H1 (cell line): ENCODE measurements at regions not wholly inside any gene's neighbourhood (a gene's known extent, or its start where the extent isn't known, plus 50 kb on each side); places are given as distances from the start of the nearest gene placed in this dataset.

Source experiments
- CTCF ChIA-PET: fragments of 300-600 bp; sonication (Branson Sonifier 250); formaldehyde crosslinking; loops from one replicate; lab custom pipeline; 2021; ENCODE audit not compliant: partially characterized antibody; lab: Charles Lee
- POLR2A ChIA-PET: fragments of 300-600 bp; sonication (Branson Sonifier 250); formaldehyde crosslinking; loops from one replicate; lab custom pipeline; 2021; ENCODE audit warnings: inconsistent platforms; ENCODE audit not compliant: partially characterized antibody; lab: Charles Lee
- DNase-seq, 2 experiments: peaks; one replicate each; pipeline versions ENCODE4 v3.0.0 to v3.0.0-alpha.2; 2010 to 2022; ENCODE audit warnings: low spot score in 2 of 2, low read depth in 1 of 2, mixed read lengths in 1 of 2
- FAIRE-seq: peaks from 2 replicates; lab custom pipeline; 2011; peaks lifted over from hg19 to GRCh38; lab: Jason Lieb, UNC
- H2AFZ ChIP-seq: 2 replicates; pipeline ENCODE4 v1.8.1; 2012; ENCODE audit warnings: low read length, inconsistent platforms
- H2AK5ac ChIP-seq: 2 replicates; pipeline ENCODE4 v1.6.1; 2013; ENCODE audit warnings: low read depth, low read length
- H2BK120ac ChIP-seq: replicated peaks from 2 replicates; pipeline ENCODE3; 2013; ENCODE audit warnings: low read depth, low read length, inconsistent platforms
- H2BK12ac ChIP-seq: 2 replicates; pipeline ENCODE4 v1.6.1; 2013; ENCODE audit warnings: low read depth, low read length
- H2BK15ac ChIP-seq: 2 replicates; pipeline ENCODE4 v1.6.1; 2013; ENCODE audit warnings: low read length
- H2BK20ac ChIP-seq: 2 replicates; pipeline ENCODE4 v1.6.1; 2013; ENCODE audit warnings: low read length
- H2BK5ac ChIP-seq: 2 replicates; pipeline ENCODE4 v1.6.1; 2013; ENCODE audit warnings: low read depth, low read length
- H3K14ac ChIP-seq: 2 replicates; pipeline ENCODE4 v1.6.1; 2013; ENCODE audit warnings: inconsistent platforms; ENCODE audit not compliant: insufficient read length
- H3K18ac ChIP-seq: 2 replicates; pipeline ENCODE4 v1.6.1; 2013; ENCODE audit warnings: low read length; ENCODE audit errors: extremely low read depth
- H3K23ac ChIP-seq: 2 replicates; pipeline ENCODE4 v1.6.1; 2013; ENCODE audit warnings: inconsistent platforms; ENCODE audit not compliant: insufficient read length
- H3K23me2 ChIP-seq: 2 replicates; pipeline ENCODE4 v1.6.1; 2013; ENCODE audit warnings: low read depth, low read length
- H3K27ac ChIP-seq: 2 replicates; pipeline ENCODE4 v1.6.1; 2011; ENCODE audit warnings: low read depth, low read length, inconsistent platforms
- H3K27me3 ChIP-seq, 4 experiments: replicated peaks in 1 of 4; 1 replicate in 1 of 4; 2 replicates in 3 of 4; pipeline versions ENCODE4 v1.6.1 to v1.8.1; 2011 to 2013; ENCODE audit warnings: low read length in 3 of 4, mild to moderate bottlenecking in 3 of 4, inconsistent platforms in 2 of 4, mixed read lengths in 2 of 4, moderate library complexity in 1 of 4; ENCODE audit not compliant: control insufficient read depth in 3 of 4, insufficient read depth in 3 of 4; ENCODE audit errors: extremely low read depth in 1 of 4
- H3K36me3 ChIP-seq, 4 experiments: 2 replicates each; pipeline versions ENCODE4 v1.6.1 to v1.8.1; 2011 to 2013; ENCODE audit warnings: mild to moderate bottlenecking in 4 of 4, low read length in 3 of 4, moderate library complexity in 2 of 4, control low read depth in 1 of 4, inconsistent platforms in 1 of 4; ENCODE audit not compliant: insufficient read depth in 4 of 4, control insufficient read depth in 2 of 4
- H3K4ac ChIP-seq: replicated peaks from 2 replicates; pipeline ENCODE3; 2013; ENCODE audit warnings: low read length, low read depth, mixed read lengths, inconsistent platforms; ENCODE audit not compliant: insufficient read length
- H3K4me1 ChIP-seq, 4 experiments: replicated peaks in 1 of 4; 1 replicate in 1 of 4; 2 replicates in 3 of 4; pipeline versions ENCODE4 v1.6.1 to v1.8.1; 2011 to 2013; ENCODE audit warnings: low read length in 3 of 4, inconsistent platforms in 2 of 4, mixed read lengths in 1 of 4; ENCODE audit not compliant: insufficient read depth in 4 of 4, control insufficient read depth in 3 of 4
- H3K4me2 ChIP-seq, 2 experiments: 2 replicates each; pipeline versions ENCODE4 v1.6.1 to v1.8.1; 2011 to 2013; ENCODE audit warnings: low read depth in 2 of 2, low read length in 2 of 2, control low read depth in 1 of 2, inconsistent platforms in 1 of 2, mild to moderate bottlenecking in 1 of 2; ENCODE audit not compliant: insufficient read depth in 1 of 2
- H3K4me3 ChIP-seq, 4 experiments: fragments of 200-600, 300-600 bp in 1 of 4; sonication (generic), shearing (Covaris generic), sonication (Bioruptor Twin) in 1 of 4; 2 replicates each; pipeline versions ENCODE4 v1.5.1 to v1.8.1; 2011 to 2016; ENCODE audit warnings: low read length in 4 of 4, low read depth in 3 of 4, control low read depth in 2 of 4, inconsistent platforms in 2 of 4, mild to moderate bottlenecking in 2 of 4, mixed read lengths in 1 of 4, moderate library complexity in 1 of 4; ENCODE audit not compliant: insufficient read depth in 2 of 4; ENCODE audit errors: extremely low read depth in 1 of 4
- H3K56ac ChIP-seq: replicated peaks from 2 replicates; pipeline ENCODE3; 2013; ENCODE audit warnings: low read depth, mild to moderate bottlenecking, mixed read lengths, low read length, inconsistent platforms; ENCODE audit not compliant: insufficient read length
- H3K79me1 ChIP-seq: 2 replicates; pipeline ENCODE4 v1.6.1; 2013; ENCODE audit warnings: low read depth, low read length, control low read depth
- H3K79me2 ChIP-seq, 2 experiments: 2 replicates each; pipeline versions ENCODE4 v1.6.1 to v1.8.1; 2012 to 2013; ENCODE audit warnings: low read length in 2 of 2, mild to moderate bottlenecking in 2 of 2, inconsistent platforms in 1 of 2; ENCODE audit not compliant: insufficient read depth in 2 of 2, control insufficient read depth in 1 of 2
- H3K9ac ChIP-seq, 4 experiments: replicated peaks in 1 of 4; 1 replicate in 1 of 4; 2 replicates in 3 of 4; pipeline versions ENCODE4 v1.6.1 to v1.8.1; 2011 to 2013; ENCODE audit warnings: low read depth in 3 of 4, low read length in 3 of 4, control low read depth in 2 of 4, mild to moderate bottlenecking in 2 of 4, moderate library complexity in 2 of 4, inconsistent platforms in 1 of 4; ENCODE audit errors: extremely low read depth in 1 of 4
- H3K9me3 ChIP-seq, 2 experiments: 2 replicates each; pipeline versions ENCODE4 v1.6.1 to v1.8.1; 2012 to 2013; ENCODE audit warnings: mild to moderate bottlenecking in 2 of 2, moderate library complexity in 2 of 2, control low read depth in 1 of 2, inconsistent platforms in 1 of 2, low read depth in 1 of 2, low read length in 1 of 2, mixed read lengths in 1 of 2; ENCODE audit not compliant: insufficient read depth in 2 of 2
- H4K20me1 ChIP-seq, 2 experiments: replicated peaks in 1 of 2; 2 replicates each; pipeline versions ENCODE3 to v1.8.1; 2011 to 2013; ENCODE audit warnings: inconsistent platforms in 2 of 2, low read length in 2 of 2, mild to moderate bottlenecking in 1 of 2; ENCODE audit not compliant: insufficient read depth in 2 of 2, control insufficient read depth in 1 of 2
- H4K5ac ChIP-seq: 2 replicates; pipeline ENCODE4 v1.6.1; 2013; ENCODE audit warnings: low read length, low read depth, mixed read lengths, inconsistent platforms; ENCODE audit not compliant: insufficient read length
- H4K8ac ChIP-seq: 2 replicates; pipeline ENCODE4 v1.8.0; 2013; ENCODE audit warnings: mild to moderate bottlenecking, moderate library complexity, low read length, inconsistent platforms; ENCODE audit not compliant: insufficient read depth; ENCODE audit errors: extremely low read depth
- H4K91ac ChIP-seq: replicated peaks from 2 replicates; pipeline ENCODE3; 2013; ENCODE audit warnings: low read length, mixed read lengths, inconsistent platforms; ENCODE audit not compliant: insufficient read length
- BCL11A ChIP-seq, 2 experiments: IDR thresholded peaks; one replicate each; pipeline ENCODE4 v1.6.1; 2011; ENCODE audit warnings: low read depth in 2 of 2, low read length in 2 of 2, mild to moderate bottlenecking in 2 of 2
- CHD2 ChIP-seq: IDR thresholded peaks from 2 replicates; pipeline ENCODE4 v1.6.1; 2012; ENCODE audit warnings: low read length, improper control_type of control experiment
- CTBP2 ChIP-seq: IDR thresholded peaks from 2 replicates; pipeline ENCODE4 v1.7.0; 2011; ENCODE audit warnings: borderline replicate concordance, mild to moderate bottlenecking, moderate library complexity, mixed read lengths, low read length; ENCODE audit not compliant: insufficient read depth, insufficient read length
- FOSL1 ChIP-seq: IDR thresholded peaks from 2 replicates; pipeline ENCODE4 v1.6.1; 2011; ENCODE audit warnings: mild to moderate bottlenecking, low read depth, low read length, moderate library complexity; ENCODE audit not compliant: insufficient read depth
- HDAC2 ChIP-seq, 2 experiments: fragments of 300-600 bp in 1 of 2; sonication (generic) in 1 of 2; IDR thresholded peaks; 2 replicates each; pipeline ENCODE4 v1.6.1; 2011 to 2012; ENCODE audit warnings: low read depth in 2 of 2, low read length in 2 of 2, mild to moderate bottlenecking in 2 of 2, moderate library complexity in 2 of 2, borderline replicate concordance in 1 of 2, inconsistent platforms in 1 of 2
- HDAC6 ChIP-seq: IDR thresholded peaks from one replicate; pipeline ENCODE4 v1.7.1; 2012; ENCODE audit warnings: low read depth, mild to moderate bottlenecking, inconsistent platforms, low read length, moderate library complexity
- MAFK ChIP-seq: IDR thresholded peaks from 2 replicates; pipeline ENCODE4 v1.6.1; 2012; ENCODE audit warnings: low read depth, mild to moderate bottlenecking, improper control_type of control experiment, low read length
- NRF1 ChIP-seq: IDR thresholded peaks from 2 replicates; pipeline ENCODE4 v1.6.1; 2011; ENCODE audit warnings: mild to moderate bottlenecking, low read depth, low read length, improper control_type of control experiment
- PHF8 ChIP-seq: fragments of 200-600 bp; sonication (generic); conservative IDR thresholded peaks from 2 replicates; pipeline ENCODE4 v1.7.1; 2012; ENCODE audit warnings: low read depth, mild to moderate bottlenecking, inconsistent platforms, low read length, moderate library complexity
- SIN3A ChIP-seq, 2 experiments: IDR thresholded peaks in 1 of 2; conservative IDR thresholded peaks in 1 of 2; 2 replicates each; pipeline ENCODE4 v1.6.1; 2011 to 2012; ENCODE audit warnings: low read length in 2 of 2, improper control_type of control experiment in 1 of 2, low read depth in 1 of 2, mild to moderate bottlenecking in 1 of 2
- SRF ChIP-seq: IDR thresholded peaks from 2 replicates; pipeline ENCODE4 v1.6.1; 2011; ENCODE audit warnings: mild to moderate bottlenecking, low read depth, low read length, moderate library complexity
- ZNF274 ChIP-seq: IDR thresholded peaks from 2 replicates; pipeline ENCODE4 v1.7.0; 2012; ENCODE audit warnings: low read length, borderline replicate concordance; ENCODE audit errors: extremely low read depth
- WGBS, 2 experiments: shearing (Covaris generic) in 1 of 2; methylation state at CpG; one replicate each; pipeline versions ENCODE4 v1.1.6 to v1.1.7; 2013 to 2015; ENCODE audit warnings: low lambda C conversion rate in 2 of 2, mixed read lengths in 2 of 2, inconsistent platforms in 1 of 2, low coverage in 1 of 2, missing lambda C conversion rate in 1 of 2; ENCODE audit not compliant: insufficient replicate concordance in 2 of 2, insufficient coverage in 1 of 2, insufficient read length in 1 of 2; ENCODE audit errors: extremely low coverage in 1 of 2, missing lambda C conversion rate in 1 of 2; 5-methylcytosine and 5-hydroxymethylcytosine counted together
- TF ChIP-seq, protein P1 (sequence below): IDR thresholded peaks from 2 replicates; pipeline ENCODE4 v1.6.1; 2012; ENCODE audit warnings: low read length, inconsistent platforms

DNA sequence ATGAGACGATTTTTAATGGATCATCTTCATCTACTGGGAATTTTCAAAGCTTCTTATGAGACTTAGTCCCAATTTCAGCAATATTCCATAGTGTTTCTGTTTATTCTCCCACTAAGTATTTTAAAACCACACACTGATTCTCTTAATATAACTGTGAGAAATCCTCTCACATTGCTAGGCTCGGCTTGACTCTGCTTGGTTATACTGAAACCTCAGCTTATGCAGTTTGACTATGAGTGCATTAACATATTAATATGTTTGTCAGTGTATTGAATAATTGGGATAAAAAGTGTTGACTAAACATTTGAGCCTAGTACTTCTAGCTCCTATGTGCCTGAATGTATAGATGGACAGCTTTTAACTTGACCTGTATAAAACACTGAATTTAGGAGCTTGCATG, 298.5 kb upstream of the IZUMO3 start:
- no peak overlapping the region for H3K18ac ChIP-seq
- no peak overlapping the region for H3K14ac ChIP-seq
- no peak overlapping the region for H3K4ac ChIP-seq
- no peaks in the 10 kb centered on the region for H3K23me2 ChIP-seq
- H3K79me2 ChIP-seq, result no peaks in the 10 kb centered on the region
- H2BK15ac ChIP-seq, result no peak overlapping the region
- H3K4me1 ChIP-seq, result no peaks in the 10 kb centered on the region
- no peak for DNase-seq
- H3K23ac ChIP-seq, result no peak overlapping the region
- no peak overlapping the region for H4K5ac ChIP-seq
- no peak overlapping the region for H3K4me3 ChIP-seq
- no peak overlapping the region for H2BK5ac ChIP-seq
- no peak overlapping the region for H2AFZ ChIP-seq
- no peak overlapping the region for H4K8ac ChIP-seq
- ChIA-PET POLR2A (no interaction called here), CTCF (interaction anchor here (0.5 to 2.9 kb wide), 7 partner anchors 8 to 1122 kb away, joined by 3 to 13 read pairs (median 4); no protein-coding TSS in a partner anchor)
- no peak overlapping the region for H2AK5ac ChIP-seq
- FAIRE-seq, result no peak
- no peak overlapping the region for H3K27ac ChIP-seq
- no peaks in the 10 kb centered on the region for H3K9me3 ChIP-seq
- H3K79me1 ChIP-seq, result no peaks in the 10 kb centered on the region
- H2BK12ac ChIP-seq, result no peak overlapping the region
- WGBS, 2 experiments, result 83% methylated on average over 2 of the region's 2 CpGs; no CpG with 5 or more reads in 1 of the 2 experiments
- H3K9ac ChIP-seq, result no peak overlapping the region
- H4K91ac ChIP-seq, result no peak overlapping the region
- no peaks in the 10 kb centered on the region for H3K27me3 ChIP-seq
- no peak overlapping the region for H3K4me2 ChIP-seq
- no peaks in the 10 kb centered on the region for H3K36me3 ChIP-seq
- no peak overlapping the region for H2BK120ac ChIP-seq
- no peaks in the 10 kb centered on the region for H4K20me1 ChIP-seq
- no peak overlapping the region for H3K56ac ChIP-seq
- H2BK20ac ChIP-seq, result no peak overlapping the region
- TF ChIP-seq FOSL1 (no peak), SRF (no peak), SIN3A (conservative IDR thresholded peaks at IDR 0.05 in 1 of 2, IDR thresholded peaks at IDR 0.05 in 1 of 2; ENCODE audit: low read depth in 1 of 2, low read length in 2 of 2) (no peak), ZNF274 (no peak), PHF8 (no peak), MAFK (no peak), BCL11A (IDR thresholded peaks at IDR 0.05; ENCODE audit: low read depth in 2 of 2, low read length in 2 of 2) (no peak), HDAC6 (no peak), NRF1 (no peak), CHD2 (no peak), HDAC2 (IDR thresholded peaks at IDR 0.05; ENCODE audit: borderline replicate concordance in 1 of 2, low read depth in 2 of 2, low read length in 2 of 2) (no peak), CTBP2 (no peak)
- TF ChIP-seq, protein P1, sequence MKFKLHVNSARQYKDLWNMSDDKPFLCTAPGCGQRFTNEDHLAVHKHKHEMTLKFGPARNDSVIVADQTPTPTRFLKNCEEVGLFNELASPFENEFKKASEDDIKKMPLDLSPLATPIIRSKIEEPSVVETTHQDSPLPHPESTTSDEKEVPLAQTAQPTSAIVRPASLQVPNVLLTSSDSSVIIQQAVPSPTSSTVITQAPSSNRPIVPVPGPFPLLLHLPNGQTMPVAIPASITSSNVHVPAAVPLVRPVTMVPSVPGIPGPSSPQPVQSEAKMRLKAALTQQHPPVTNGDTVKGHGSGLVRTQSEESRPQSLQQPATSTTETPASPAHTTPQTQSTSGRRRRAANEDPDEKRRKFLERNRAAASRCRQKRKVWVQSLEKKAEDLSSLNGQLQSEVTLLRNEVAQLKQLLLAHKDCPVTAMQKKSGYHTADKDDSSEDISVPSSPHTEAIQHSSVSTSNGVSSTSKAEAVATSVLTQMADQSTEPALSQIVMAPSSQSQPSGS, result no peak
